H1 (cell line): ENCODE measurements at regions not wholly inside any gene's neighbourhood (a gene's known extent, or its start where the extent isn't known, plus 50 kb on each side); places are given as distances from the start of the nearest gene placed in this dataset.

ENCODE experiments used
- CTCF ChIA-PET: fragments of 300-600 bp; sonication (Branson Sonifier 250); formaldehyde crosslinking; loops from one replicate; lab custom pipeline; 2021; ENCODE audit not compliant: partially characterized antibody; lab: Charles Lee
- POLR2A ChIA-PET: fragments of 300-600 bp; sonication (Branson Sonifier 250); formaldehyde crosslinking; loops from one replicate; lab custom pipeline; 2021; ENCODE audit warnings: inconsistent platforms; ENCODE audit not compliant: partially characterized antibody; lab: Charles Lee
- DNase-seq, 2 experiments: peaks; one replicate each; pipeline versions ENCODE4 v3.0.0 to v3.0.0-alpha.2; 2010 to 2022; ENCODE audit warnings: low spot score in 2 of 2, low read depth in 1 of 2, mixed read lengths in 1 of 2
- FAIRE-seq: peaks from 2 replicates; lab custom pipeline; 2011; peaks lifted over from hg19 to GRCh38; lab: Jason Lieb, UNC
- H2AFZ ChIP-seq: 2 replicates; pipeline ENCODE4 v1.8.1; 2012; ENCODE audit warnings: low read length, inconsistent platforms
- H2AK5ac ChIP-seq: 2 replicates; pipeline ENCODE4 v1.6.1; 2013; ENCODE audit warnings: low read depth, low read length
- H2BK120ac ChIP-seq: replicated peaks from 2 replicates; pipeline ENCODE3; 2013; ENCODE audit warnings: low read depth, low read length, inconsistent platforms
- H2BK12ac ChIP-seq: 2 replicates; pipeline ENCODE4 v1.6.1; 2013; ENCODE audit warnings: low read depth, low read length
- H2BK15ac ChIP-seq: 2 replicates; pipeline ENCODE4 v1.6.1; 2013; ENCODE audit warnings: low read length
- H2BK20ac ChIP-seq: 2 replicates; pipeline ENCODE4 v1.6.1; 2013; ENCODE audit warnings: low read length
- H2BK5ac ChIP-seq: 2 replicates; pipeline ENCODE4 v1.6.1; 2013; ENCODE audit warnings: low read depth, low read length
- H3K14ac ChIP-seq: 2 replicates; pipeline ENCODE4 v1.6.1; 2013; ENCODE audit warnings: inconsistent platforms; ENCODE audit not compliant: insufficient read length
- H3K18ac ChIP-seq: 2 replicates; pipeline ENCODE4 v1.6.1; 2013; ENCODE audit warnings: low read length; ENCODE audit errors: extremely low read depth
- H3K23ac ChIP-seq: 2 replicates; pipeline ENCODE4 v1.6.1; 2013; ENCODE audit warnings: inconsistent platforms; ENCODE audit not compliant: insufficient read length
- H3K23me2 ChIP-seq: 2 replicates; pipeline ENCODE4 v1.6.1; 2013; ENCODE audit warnings: low read depth, low read length
- H3K27ac ChIP-seq: 2 replicates; pipeline ENCODE4 v1.6.1; 2011; ENCODE audit warnings: low read depth, low read length, inconsistent platforms
- H3K27me3 ChIP-seq, 4 experiments: replicated peaks in 1 of 4; 1 replicate in 1 of 4; 2 replicates in 3 of 4; pipeline versions ENCODE4 v1.6.1 to v1.8.1; 2011 to 2013; ENCODE audit warnings: low read length in 3 of 4, mild to moderate bottlenecking in 3 of 4, inconsistent platforms in 2 of 4, mixed read lengths in 2 of 4, moderate library complexity in 1 of 4; ENCODE audit not compliant: control insufficient read depth in 3 of 4, insufficient read depth in 3 of 4; ENCODE audit errors: extremely low read depth in 1 of 4
- H3K36me3 ChIP-seq, 4 experiments: 2 replicates each; pipeline versions ENCODE4 v1.6.1 to v1.8.1; 2011 to 2013; ENCODE audit warnings: mild to moderate bottlenecking in 4 of 4, low read length in 3 of 4, moderate library complexity in 2 of 4, control low read depth in 1 of 4, inconsistent platforms in 1 of 4; ENCODE audit not compliant: insufficient read depth in 4 of 4, control insufficient read depth in 2 of 4
- H3K4ac ChIP-seq: replicated peaks from 2 replicates; pipeline ENCODE3; 2013; ENCODE audit warnings: low read length, low read depth, mixed read lengths, inconsistent platforms; ENCODE audit not compliant: insufficient read length
- H3K4me1 ChIP-seq, 4 experiments: replicated peaks in 1 of 4; 1 replicate in 1 of 4; 2 replicates in 3 of 4; pipeline versions ENCODE4 v1.6.1 to v1.8.1; 2011 to 2013; ENCODE audit warnings: low read length in 3 of 4, inconsistent platforms in 2 of 4, mixed read lengths in 1 of 4; ENCODE audit not compliant: insufficient read depth in 4 of 4, control insufficient read depth in 3 of 4
- H3K4me2 ChIP-seq, 2 experiments: 2 replicates each; pipeline versions ENCODE4 v1.6.1 to v1.8.1; 2011 to 2013; ENCODE audit warnings: low read depth in 2 of 2, low read length in 2 of 2, control low read depth in 1 of 2, inconsistent platforms in 1 of 2, mild to moderate bottlenecking in 1 of 2; ENCODE audit not compliant: insufficient read depth in 1 of 2
- H3K4me3 ChIP-seq, 4 experiments: fragments of 200-600, 300-600 bp in 1 of 4; sonication (generic), shearing (Covaris generic), sonication (Bioruptor Twin) in 1 of 4; 2 replicates each; pipeline versions ENCODE4 v1.5.1 to v1.8.1; 2011 to 2016; ENCODE audit warnings: low read length in 4 of 4, low read depth in 3 of 4, control low read depth in 2 of 4, inconsistent platforms in 2 of 4, mild to moderate bottlenecking in 2 of 4, mixed read lengths in 1 of 4, moderate library complexity in 1 of 4; ENCODE audit not compliant: insufficient read depth in 2 of 4; ENCODE audit errors: extremely low read depth in 1 of 4
- H3K56ac ChIP-seq: replicated peaks from 2 replicates; pipeline ENCODE3; 2013; ENCODE audit warnings: low read depth, mild to moderate bottlenecking, mixed read lengths, low read length, inconsistent platforms; ENCODE audit not compliant: insufficient read length
- H3K79me1 ChIP-seq: 2 replicates; pipeline ENCODE4 v1.6.1; 2013; ENCODE audit warnings: low read depth, low read length, control low read depth
- H3K79me2 ChIP-seq, 2 experiments: 2 replicates each; pipeline versions ENCODE4 v1.6.1 to v1.8.1; 2012 to 2013; ENCODE audit warnings: low read length in 2 of 2, mild to moderate bottlenecking in 2 of 2, inconsistent platforms in 1 of 2; ENCODE audit not compliant: insufficient read depth in 2 of 2, control insufficient read depth in 1 of 2
- H3K9ac ChIP-seq, 4 experiments: replicated peaks in 1 of 4; 1 replicate in 1 of 4; 2 replicates in 3 of 4; pipeline versions ENCODE4 v1.6.1 to v1.8.1; 2011 to 2013; ENCODE audit warnings: low read depth in 3 of 4, low read length in 3 of 4, control low read depth in 2 of 4, mild to moderate bottlenecking in 2 of 4, moderate library complexity in 2 of 4, inconsistent platforms in 1 of 4; ENCODE audit errors: extremely low read depth in 1 of 4
- H3K9me3 ChIP-seq, 2 experiments: 2 replicates each; pipeline versions ENCODE4 v1.6.1 to v1.8.1; 2012 to 2013; ENCODE audit warnings: mild to moderate bottlenecking in 2 of 2, moderate library complexity in 2 of 2, control low read depth in 1 of 2, inconsistent platforms in 1 of 2, low read depth in 1 of 2, low read length in 1 of 2, mixed read lengths in 1 of 2; ENCODE audit not compliant: insufficient read depth in 2 of 2
- H4K20me1 ChIP-seq, 2 experiments: replicated peaks in 1 of 2; 2 replicates each; pipeline versions ENCODE3 to v1.8.1; 2011 to 2013; ENCODE audit warnings: inconsistent platforms in 2 of 2, low read length in 2 of 2, mild to moderate bottlenecking in 1 of 2; ENCODE audit not compliant: insufficient read depth in 2 of 2, control insufficient read depth in 1 of 2
- H4K5ac ChIP-seq: 2 replicates; pipeline ENCODE4 v1.6.1; 2013; ENCODE audit warnings: low read length, low read depth, mixed read lengths, inconsistent platforms; ENCODE audit not compliant: insufficient read length
- H4K8ac ChIP-seq: 2 replicates; pipeline ENCODE4 v1.8.0; 2013; ENCODE audit warnings: mild to moderate bottlenecking, moderate library complexity, low read length, inconsistent platforms; ENCODE audit not compliant: insufficient read depth; ENCODE audit errors: extremely low read depth
- H4K91ac ChIP-seq: replicated peaks from 2 replicates; pipeline ENCODE3; 2013; ENCODE audit warnings: low read length, mixed read lengths, inconsistent platforms; ENCODE audit not compliant: insufficient read length
- ATF3 ChIP-seq: IDR thresholded peaks from 2 replicates; pipeline ENCODE4 v1.6.1; 2011; ENCODE audit warnings: low read depth, mild to moderate bottlenecking, low read length; ENCODE audit not compliant: insufficient read depth
- CBX5 ChIP-seq: fragments of 300-800, 300-1000 bp; sonication (generic); IDR thresholded peaks from 2 replicates; pipeline ENCODE4 v1.7.1; 2016; ENCODE audit warnings: antibody characterized with exemption, low read length, low read depth
- CBX8 ChIP-seq: fragments of 300-800, 300-1000 bp; sonication (generic); IDR thresholded peaks from 2 replicates; pipeline ENCODE4 v1.7.1; 2016; ENCODE audit warnings: low read depth, low read length, borderline replicate concordance
- CTCF ChIP-seq, 3 experiments: IDR thresholded peaks; 1 replicate in 2 of 3; 2 replicates in 1 of 3; pipeline versions ENCODE4 v1.5.1 to v1.6.1; 2011; ENCODE audit warnings: low read length in 3 of 3, mild to moderate bottlenecking in 3 of 3, inconsistent platforms in 2 of 3, low read depth in 1 of 3, moderate library complexity in 1 of 3; ENCODE audit not compliant: insufficient read depth in 1 of 3; ENCODE audit errors: control extremely low read depth in 1 of 3
- EZH2 ChIP-seq: fragments of 200-600 bp; sonication (generic); IDR thresholded peaks from 2 replicates; pipeline ENCODE4 v1.7.1; 2012; ENCODE audit warnings: low read depth, mild to moderate bottlenecking, moderate library complexity, low read length, inconsistent platforms; ENCODE audit not compliant: severe bottlenecking
- HDAC6 ChIP-seq: IDR thresholded peaks from one replicate; pipeline ENCODE4 v1.7.1; 2012; ENCODE audit warnings: low read depth, mild to moderate bottlenecking, inconsistent platforms, low read length, moderate library complexity
- NANOG ChIP-seq: IDR thresholded peaks from 2 replicates; pipeline ENCODE4 v1.6.1; 2011; ENCODE audit warnings: low read length, low read depth, mild to moderate bottlenecking, inconsistent platforms; ENCODE audit not compliant: insufficient read depth, poor library complexity, severe bottlenecking
- NRF1 ChIP-seq: IDR thresholded peaks from 2 replicates; pipeline ENCODE4 v1.6.1; 2011; ENCODE audit warnings: mild to moderate bottlenecking, low read depth, low read length, improper control_type of control experiment
- USF2 ChIP-seq: IDR thresholded peaks from 2 replicates; pipeline ENCODE4 v1.6.1; 2011; ENCODE audit warnings: low read length, improper control_type of control experiment
- ZNF274 ChIP-seq: IDR thresholded peaks from 2 replicates; pipeline ENCODE4 v1.7.0; 2012; ENCODE audit warnings: low read length, borderline replicate concordance; ENCODE audit errors: extremely low read depth
- WGBS, 2 experiments: shearing (Covaris generic) in 1 of 2; methylation state at CpG; one replicate each; pipeline versions ENCODE4 v1.1.6 to v1.1.7; 2013 to 2015; ENCODE audit warnings: low lambda C conversion rate in 2 of 2, mixed read lengths in 2 of 2, inconsistent platforms in 1 of 2, low coverage in 1 of 2, missing lambda C conversion rate in 1 of 2; ENCODE audit not compliant: insufficient replicate concordance in 2 of 2, insufficient coverage in 1 of 2, insufficient read length in 1 of 2; ENCODE audit errors: extremely low coverage in 1 of 2, missing lambda C conversion rate in 1 of 2; 5-methylcytosine and 5-hydroxymethylcytosine counted together

GRCh38 chrX:10393899-10394298 is 226.5 kb downstream of the MID1 start:
- Histone ChIP-seq H2AK5ac (no peak overlapping the region), H3K79me2 (no peaks in the 10 kb centered on the region), H3K14ac (no peak overlapping the region), H3K36me3 (no peaks in the 10 kb centered on the region), H3K23ac (no peak overlapping the region), H4K20me1 (no peaks in the 10 kb centered on the region), H3K4ac (no peak overlapping the region), H4K5ac (no peak overlapping the region), H3K56ac (no peak overlapping the region), H3K27ac (no peak overlapping the region), H2BK12ac (no peak overlapping the region), H4K8ac (no peak overlapping the region), H3K27me3 (no peaks in the 10 kb centered on the region), H3K4me2 (no peak overlapping the region), H4K91ac (no peak overlapping the region), H3K9me3 (no peaks in the 10 kb centered on the region), H3K79me1 (no peaks in the 10 kb centered on the region), H2AFZ (no peak overlapping the region), H2BK5ac (no peak overlapping the region), H3K23me2 (no peaks in the 10 kb centered on the region), H2BK15ac (no peak overlapping the region), H2BK120ac (no peak overlapping the region), H3K4me3 (no peak overlapping the region), H3K4me1 (peaks cover 0 to 2% (median 0%) of the 10 kb centered on the region in 4 experiments; a peak in 1 of 7 replicates), H2BK20ac (no peak overlapping the region), H3K18ac (no peak overlapping the region), H3K9ac (no peak overlapping the region)
- WGBS, 2 experiments, result 94% methylated on average over 2 of the region's 6 CpGs; no CpG with 5 or more reads in 1 of the 2 experiments
- DNase-seq (no peak), FAIRE-seq (no peak)
- POLR2A ChIA-PET, result no interaction called here
- CTCF ChIA-PET, result interaction anchor here (1.0 kb wide), 2 partner anchors 204 to 376 kb away, joined by 3 to 5 read pairs; no protein-coding TSS in a partner anchor
- TF ChIP-seq CBX5 (no peak), CTCF (IDR thresholded peaks at IDR 0.05; ENCODE audit: control extremely low read depth in 1 of 3, insufficient read depth in 1 of 3, low read depth in 1 of 3, low read length in 3 of 3) (no peak), HDAC6 (no peak), EZH2 (no peak), USF2 (no peak), CBX8 (no peak), NANOG (no peak), NRF1 (no peak), ZNF274 (no peak), ATF3 (no peak)
